ENCODE measurements at regions not wholly inside any gene's neighbourhood (a gene's known extent, or its start where the extent isn't known, plus 50 kb on each side); places are given as distances from the start of the nearest gene placed in this dataset.

GRCh38 chr12:126569706-126570105, 1504.5 kb downstream of the AACS start:
- Histone ChIP-seq H2BK12ac (ENCODE audit: low read depth, low read length) (no peak overlapping the region), H4K8ac (ENCODE audit: extremely low read depth, insufficient read depth, low read length) (no peak overlapping the region), H2AK5ac (ENCODE audit: low read depth, low read length) (no peak overlapping the region), H2AFZ (ENCODE audit: low read length) (no peak overlapping the region), H2BK5ac (ENCODE audit: low read depth, low read length) (no peak overlapping the region), H3K18ac (ENCODE audit: extremely low read depth, low read length) (no peak overlapping the region), H3K27ac (ENCODE audit: low read depth, low read length) (no peak overlapping the region), H3K9ac (replicated peaks in 1 of 4; ENCODE audit: extremely low read depth in 1 of 4, low read depth in 3 of 4, low read length in 3 of 4) (no peak overlapping the region), H3K79me2 (ENCODE audit: control insufficient read depth in 1 of 2, insufficient read depth in 2 of 2, low read length in 2 of 2) (no peaks in the 10 kb centered on the region), H3K4ac (replicated peaks; ENCODE audit: insufficient read length, low read depth, low read length) (no peak overlapping the region), H3K4me3 (ENCODE audit: extremely low read depth in 1 of 4, insufficient read depth in 2 of 4, low read depth in 3 of 4, low read length in 4 of 4) (no peak overlapping the region), H4K91ac (replicated peaks; ENCODE audit: insufficient read length, low read length) (no peak overlapping the region), H3K27me3 (replicated peaks in 1 of 4; ENCODE audit: control insufficient read depth in 3 of 4, extremely low read depth in 1 of 4, insufficient read depth in 3 of 4, low read length in 3 of 4) (no peaks in the 10 kb centered on the region; a peak in 1 of 7 replicates), H4K5ac (ENCODE audit: insufficient read length, low read depth, low read length) (no peak overlapping the region), H2BK20ac (ENCODE audit: low read length) (no peak overlapping the region), H3K9me3 (ENCODE audit: insufficient read depth in 2 of 2, low read depth in 1 of 2, low read length in 1 of 2) (peaks cover 8 to 12% of the 10 kb centered on the region in 2 experiments), H3K4me1 (replicated peaks in 1 of 4; ENCODE audit: control insufficient read depth in 3 of 4, insufficient read depth in 4 of 4, low read length in 3 of 4) (peaks cover 0 to 1% (median 0%) of the 10 kb centered on the region in 4 experiments; a peak in 1 of 7 replicates), H3K23me2 (ENCODE audit: low read depth, low read length) (peaks cover 2% of the 10 kb centered on the region; the same call in 1 of the 2 replicates), H4K20me1 (replicated peaks in 1 of 2; ENCODE audit: control insufficient read depth in 1 of 2, insufficient read depth in 2 of 2, low read length in 2 of 2) (no peaks in the 10 kb centered on the region), H3K14ac (ENCODE audit: insufficient read length) (no peak overlapping the region), H2BK120ac (replicated peaks; ENCODE audit: low read depth, low read length) (no peak overlapping the region), H3K56ac (replicated peaks; ENCODE audit: insufficient read length, low read depth, low read length) (no peak overlapping the region), H3K36me3 (ENCODE audit: control insufficient read depth in 2 of 4, insufficient read depth in 4 of 4, low read length in 3 of 4) (0 out of 8 replicates have a peak, but pooled peaks cover 0 to 4% (median 0%) of the 10 kb centered on the region in 4 experiments), H3K23ac (ENCODE audit: insufficient read length) (no peak overlapping the region), H2BK15ac (ENCODE audit: low read length) (no peak overlapping the region), H3K4me2 (ENCODE audit: insufficient read depth in 1 of 2, low read depth in 2 of 2, low read length in 2 of 2) (no peak overlapping the region), H3K79me1 (ENCODE audit: low read depth, low read length) (no peaks in the 10 kb centered on the region)
- no peak for TF ChIP-seq CEBPB (IDR thresholded peaks at IDR 0.05; ENCODE audit: low read depth, low read length)
- no peak for TF ChIP-seq GABPA (IDR thresholded peaks at IDR 0.05; ENCODE audit: borderline replicate concordance, insufficient read depth, low read length)
- TF ChIP-seq PHF8 (conservative IDR thresholded peaks at IDR 0.05; ENCODE audit: low read depth, low read length), result no peak
- TF ChIP-seq SRF (IDR thresholded peaks at IDR 0.05; ENCODE audit: low read depth, low read length), result no peak
- no peak for TF ChIP-seq CBX5 (IDR thresholded peaks at IDR 0.05; ENCODE audit: low read depth, low read length)
- no peak for TF ChIP-seq TAF1 (IDR thresholded peaks at IDR 0.05; ENCODE audit: low read depth, low read length)
- no peak for TF ChIP-seq SP2 (IDR thresholded peaks at IDR 0.05; ENCODE audit: low read length)
- TF ChIP-seq MAX (IDR thresholded peaks at IDR 0.05), result no peak
- no peak for FAIRE-seq
- no peak for DNase-seq (ENCODE audit: low read depth in 1 of 2, low spot score in 2 of 2)
- WGBS, 2 experiments (ENCODE audit: extremely low coverage in 1 of 2, insufficient coverage in 1 of 2, insufficient read length in 1 of 2, insufficient replicate concordance in 2 of 2, low coverage in 1 of 2, low lambda C conversion rate in 2 of 2, missing lambda C conversion rate in 1 of 2), result 95% methylated on average over 5 of the region's 5 CpGs; no CpG with 5 or more reads in 1 of the 2 experiments
- POLR2A ChIA-PET (ENCODE audit: partially characterized antibody), result no interaction called here
- CTCF ChIA-PET (ENCODE audit: partially characterized antibody), result no interaction called here
